HG03108 (cell line): ENCODE measurements at regions not wholly inside any gene's neighbourhood (a gene's known extent, or its start where the extent isn't known, plus 50 kb on each side); places are given as distances from the start of the nearest gene placed in this dataset.
"Not testable (repeated sequence)": the region's sequence is repeated elsewhere in the genome, so short reads cannot be mapped to it uniquely, and the experiment has no call there.

ENCODE experiments used
- ATAC-seq: cut with Tn5 transposase; IDR thresholded peaks from one replicate; pipeline ENCODE4 v1.9.1; 2021; ENCODE audit warnings: moderate library complexity; ENCODE audit not compliant: unreplicated experiment

DNA sequence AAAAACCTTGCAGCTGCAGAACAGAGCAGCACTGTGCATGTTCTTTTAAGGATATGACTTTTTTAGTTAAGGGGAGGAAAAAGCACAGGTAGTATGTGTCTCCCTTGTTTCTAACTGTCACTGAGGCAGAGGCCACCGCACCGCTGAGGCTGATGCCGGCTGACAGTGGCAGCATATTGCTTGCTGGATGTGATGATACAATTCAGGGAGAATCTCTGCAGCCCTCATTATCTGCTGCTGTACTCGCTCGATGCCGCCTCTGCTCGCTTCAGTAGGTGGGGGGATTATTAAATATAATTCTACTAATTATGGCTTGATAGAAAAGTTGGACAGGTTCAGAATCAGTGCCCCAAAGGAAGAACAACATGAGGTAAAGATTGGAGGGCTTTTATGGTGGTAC is 378.8 kb upstream of the NOCT start:
- ATAC-seq = no peak

GRCh38 chr4:138634915-138635314 is 380.7 kb upstream of the NOCT start:
- no peak for ATAC-seq

DNA sequence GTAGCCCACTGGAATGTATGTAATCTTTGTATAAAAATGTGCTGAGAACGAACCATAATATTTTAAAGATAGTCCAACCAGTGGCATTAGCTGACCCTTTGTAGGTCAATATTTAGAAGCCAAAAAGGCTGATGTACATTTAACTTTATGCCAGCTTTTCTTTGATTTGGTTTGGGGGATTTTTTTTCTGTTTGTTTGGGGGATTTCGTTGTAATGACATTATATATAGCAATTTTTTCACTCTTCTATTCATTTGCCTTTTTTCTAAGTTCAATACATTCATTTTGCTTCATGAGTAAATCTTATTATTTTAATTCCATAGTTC is 382.0 kb upstream of the NOCT start:
- ATAC-seq = no peak

DNA sequence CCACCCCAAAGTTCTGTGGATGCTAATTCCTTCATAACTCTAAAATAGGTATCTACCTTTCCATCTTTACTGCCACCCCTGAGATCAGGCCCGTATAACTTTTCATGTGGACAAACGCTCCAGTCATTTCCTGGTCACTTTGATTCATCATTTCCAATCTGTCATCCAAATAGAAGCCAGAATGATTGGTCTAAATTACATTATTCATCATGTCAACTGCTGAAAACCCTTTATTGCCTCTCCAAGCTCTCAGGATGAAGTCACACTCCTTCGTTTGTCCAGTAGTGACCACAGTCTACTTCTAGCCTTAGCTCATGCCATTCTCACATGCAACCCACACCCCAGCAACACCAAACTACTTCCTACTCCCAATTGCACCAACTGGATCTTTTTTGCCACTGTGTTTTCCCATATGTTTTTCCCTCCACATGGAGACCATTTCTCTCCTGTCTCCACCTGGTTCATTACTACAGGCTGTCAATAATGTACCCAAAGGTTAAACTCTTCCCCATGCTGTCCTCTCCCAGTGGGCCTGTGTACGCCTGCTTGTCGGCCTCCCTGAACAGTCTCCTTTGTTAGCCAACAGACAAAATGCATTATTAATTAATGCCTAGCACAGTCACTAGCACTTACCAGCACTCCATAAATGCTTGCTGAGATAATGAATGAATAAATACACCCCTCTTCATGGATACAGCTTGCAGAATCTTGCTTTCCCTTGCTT is 382.6 kb upstream of the NOCT start:
- no peak for ATAC-seq

DNA sequence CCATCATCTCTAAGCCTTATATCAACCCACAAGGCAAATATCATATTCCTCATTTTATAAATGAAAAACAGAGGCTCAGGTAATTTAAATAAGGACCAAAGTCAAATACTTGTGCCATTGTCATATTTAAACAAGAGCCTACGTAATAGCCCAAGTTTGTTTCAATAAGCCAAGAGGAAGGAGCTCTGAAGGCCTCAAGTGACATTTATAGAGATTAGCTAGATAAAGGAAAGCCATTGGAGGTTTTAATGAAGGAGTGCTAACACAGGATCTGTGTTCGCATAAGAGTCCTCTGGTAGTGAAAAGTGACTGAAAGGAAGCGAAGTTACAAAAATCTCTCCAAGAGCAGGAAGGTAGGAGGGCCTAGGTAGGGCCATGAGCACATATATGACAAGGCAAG is 384.9 kb upstream of the NOCT start:
- no peak for ATAC-seq

GRCh38 chr4:138629669-138630068 is 385.9 kb upstream of the NOCT start:
- no peak for ATAC-seq

DNA sequence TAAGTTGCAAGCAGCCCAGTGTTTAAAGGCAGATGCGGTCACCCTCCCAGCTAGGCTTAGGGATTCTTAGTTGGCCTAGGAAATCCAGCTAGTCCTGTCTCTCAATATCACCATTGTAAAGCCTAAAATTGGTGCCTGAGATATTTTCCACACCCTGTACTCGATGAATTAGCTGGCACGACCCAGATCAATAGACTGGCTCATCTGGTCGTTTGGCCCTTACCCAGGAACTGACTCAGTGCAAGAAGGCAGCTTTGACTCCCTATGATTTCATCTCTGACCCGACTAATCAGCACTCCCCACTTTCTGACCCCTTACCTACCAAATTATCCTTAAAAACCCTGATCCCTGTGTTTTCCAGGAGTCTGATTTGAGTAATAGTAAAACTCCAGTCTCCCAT is 384.9 kb upstream of the SLC7A11 start:
- no peak for ATAC-seq

DNA sequence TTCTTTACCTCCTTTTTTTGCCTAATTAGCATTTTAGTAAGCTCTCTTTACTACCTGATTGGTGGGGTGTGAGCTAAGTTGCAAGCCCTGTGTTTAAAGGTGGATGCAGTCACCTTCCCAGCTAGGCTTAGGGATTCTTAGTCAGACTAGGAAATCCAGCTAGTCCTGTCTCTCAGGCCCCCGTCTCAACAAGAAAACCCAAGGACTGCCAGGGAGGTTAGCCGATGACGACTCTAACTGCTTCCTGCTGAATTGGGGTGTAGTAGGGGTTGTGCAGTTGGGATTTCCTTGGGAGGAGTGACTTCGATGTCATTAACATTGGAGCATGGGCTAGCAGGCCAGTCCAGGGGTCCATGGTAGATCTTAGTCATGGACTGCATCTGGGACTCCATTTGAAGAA is 380.2 kb upstream of the SLC7A11 start:
- not testable (repeated sequence) for ATAC-seq

- no peak for ATAC-seq
These were observed 374.6 kb upstream of the SLC7A11 start for GRCh38 chr4:138616775-138617174.

GRCh38 chr4:138614398-138615142 is 372.4 kb upstream of the SLC7A11 start:
- no peak for ATAC-seq

DNA sequence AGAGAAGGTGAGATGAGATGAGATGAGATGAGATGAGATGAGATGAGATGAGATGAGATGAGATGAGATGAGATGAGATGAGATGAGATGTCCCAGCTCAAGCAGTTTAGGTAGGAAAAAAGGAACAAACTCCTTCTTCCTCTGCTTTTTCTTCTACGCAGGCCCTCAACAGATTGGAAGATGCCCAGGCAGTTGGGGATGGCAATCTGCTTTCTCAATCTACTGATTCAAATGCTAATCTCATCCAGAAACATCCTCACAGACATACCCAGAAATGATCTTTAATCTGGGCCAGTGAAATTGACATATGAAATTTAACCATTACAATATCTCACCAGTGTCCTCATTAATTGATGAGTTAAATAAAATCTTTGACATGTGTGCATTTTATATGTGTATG is 370.3 kb upstream of the SLC7A11 start:
- no peak for ATAC-seq

GRCh38 chr4:138611721-138612120 is 369.6 kb upstream of the SLC7A11 start:
- no peak for ATAC-seq

GRCh38 chr4:138611017-138611416 is 368.9 kb upstream of the SLC7A11 start:
- ATAC-seq = no peak

GRCh38 chr4:138609943-138610350 is 367.8 kb upstream of the SLC7A11 start:
- no peak for ATAC-seq

GRCh38 chr4:138604556-138604955 is 362.4 kb upstream of the SLC7A11 start:
- ATAC-seq = no peak

DNA sequence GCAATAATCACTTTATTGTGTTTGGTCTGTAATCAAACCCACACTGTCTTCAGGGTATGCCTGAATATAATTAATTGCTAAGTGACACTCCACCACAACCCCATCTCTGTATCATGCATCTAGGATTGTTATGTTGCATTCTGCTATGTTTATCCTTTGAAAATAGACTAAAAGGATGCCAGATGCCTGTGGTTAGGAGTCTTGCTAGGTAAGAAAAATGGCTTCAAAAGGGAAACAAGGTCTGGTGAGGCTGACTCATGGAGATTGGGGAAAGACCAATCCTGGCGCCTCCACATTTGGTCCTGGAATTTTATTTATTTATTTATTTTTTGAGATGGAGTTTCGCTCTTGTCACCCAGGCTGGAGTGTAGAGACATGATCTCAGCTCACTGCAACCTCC is 360.5 kb upstream of the SLC7A11 start:
- ATAC-seq = no peak

DNA sequence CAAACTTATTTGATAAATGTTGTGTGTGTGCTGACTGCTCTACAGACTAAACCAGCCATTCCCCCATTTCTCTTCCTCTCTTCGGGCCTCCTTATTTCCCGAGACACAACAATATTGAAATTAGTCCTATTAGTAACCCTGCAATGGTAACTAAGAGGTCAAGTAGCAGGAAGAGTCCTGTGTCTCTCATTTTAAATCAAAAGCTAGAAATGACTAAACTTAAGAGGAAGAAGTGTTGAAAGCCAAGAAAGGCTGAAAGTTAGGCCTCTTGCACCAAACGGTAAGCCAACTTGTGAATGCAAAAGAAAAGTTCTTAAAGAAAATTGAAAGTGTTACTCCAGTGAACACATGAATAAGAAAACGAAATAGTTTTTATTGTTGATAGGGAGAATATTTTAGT is 357.8 kb upstream of the SLC7A11 start:
- ATAC-seq = no peak

- ATAC-seq = no peak
These were observed 356.1 kb upstream of the SLC7A11 start for GRCh38 chr4:138598226-138598625.

GRCh38 chr4:138596896-138597295 is 354.7 kb upstream of the SLC7A11 start:
- no peak for ATAC-seq

DNA sequence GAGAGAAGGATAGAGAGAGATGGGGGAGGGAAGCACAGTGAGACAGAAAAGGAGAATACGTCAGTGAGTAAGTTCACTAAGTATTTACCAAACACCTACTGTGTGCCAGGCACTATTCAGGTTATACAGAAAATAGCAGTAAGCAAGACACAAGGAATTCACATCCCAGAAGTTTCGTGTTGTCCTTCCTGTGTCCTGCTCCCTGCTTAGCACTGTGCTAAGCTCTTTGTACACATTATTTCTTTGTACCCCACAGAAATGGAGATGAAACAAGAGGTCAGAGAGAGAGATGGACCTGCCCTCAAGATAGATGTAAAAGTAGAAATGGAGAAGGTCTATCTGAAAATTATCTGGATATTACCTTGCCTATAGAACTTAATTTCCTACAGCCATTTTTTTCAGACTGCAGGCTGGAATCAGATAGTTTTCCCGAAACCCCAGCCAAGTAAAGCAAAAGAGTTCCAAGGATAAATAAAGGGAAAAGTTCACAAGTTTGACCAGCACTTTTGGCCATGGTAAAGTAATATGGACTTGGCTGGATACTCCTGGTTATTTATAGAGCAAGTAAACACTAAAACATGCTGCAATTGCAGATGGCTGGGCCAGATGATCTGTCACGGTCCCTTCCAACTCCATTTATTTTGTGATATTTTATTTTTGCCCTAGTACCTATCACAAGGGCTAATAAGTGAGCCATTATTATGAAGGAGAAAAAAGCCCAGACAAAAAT is 353.7 kb upstream of the SLC7A11 start:
- no peak for ATAC-seq

- no peak for ATAC-seq
These were observed 353.0 kb upstream of the SLC7A11 start for GRCh38 chr4:138595171-138595570.

GRCh38 chr4:138592796-138593195 is 350.6 kb upstream of the SLC7A11 start:
- ATAC-seq = no peak
